Stimulated activated CD4-positive, alpha-beta T cell treated with anti-CD3 and anti-CD28 coated beads, TNF-alpha, amount 100 ng/mL, for 48 hours (primary cell): ENCODE measurements at regions not wholly inside any gene's neighbourhood (a gene's known extent, or its start where the extent isn't known, plus 50 kb on each side); places are given as distances from the start of the nearest gene placed in this dataset.

Source experiments
- DNase-seq, 3 donors: peaks; one replicate each; pipeline ENCODE4 v3.0.0-alpha.2; 2020; ENCODE audit warnings: low read depth in 3 of 3

DNA sequence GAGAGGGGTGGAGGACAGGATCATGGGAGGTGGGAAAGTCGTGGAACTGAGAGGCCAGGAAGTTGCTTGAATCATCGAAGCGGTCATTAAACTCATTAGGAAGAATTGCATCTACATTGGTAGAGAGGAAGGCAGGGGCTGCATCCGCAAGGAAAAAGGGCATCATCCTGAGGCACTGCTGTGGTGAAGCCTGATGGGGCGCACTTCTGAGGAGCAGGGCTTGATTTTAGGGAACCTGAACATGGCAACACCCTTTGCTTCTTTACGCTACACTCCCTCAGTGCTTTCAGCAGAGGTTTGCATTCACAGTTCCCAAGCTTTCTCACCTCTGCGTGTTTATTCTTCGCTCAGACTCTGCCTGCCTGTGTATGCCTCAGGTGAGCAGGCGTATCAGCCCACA, 352.0 kb upstream of the RAB6C start:
- DNase-seq: no peak

DNA sequence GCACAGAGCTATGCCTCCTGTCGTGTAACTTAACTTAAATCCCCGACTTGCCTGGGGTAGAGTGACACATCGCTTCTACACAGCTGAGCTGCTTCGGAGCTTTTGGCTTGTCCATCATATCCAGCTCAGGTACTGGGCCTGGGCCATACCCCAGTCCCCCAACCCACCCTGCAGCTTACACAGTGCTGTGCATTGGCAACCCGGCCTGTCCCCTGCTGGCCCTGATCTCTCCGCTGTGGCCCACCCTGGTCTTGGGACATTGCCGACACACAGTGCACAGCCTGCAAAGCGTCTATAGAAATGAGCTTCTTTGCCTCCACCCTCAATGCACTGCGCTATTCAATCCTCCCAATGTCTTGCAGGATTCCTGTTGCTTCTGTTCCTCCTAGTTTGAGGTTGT, 342.8 kb upstream of the RAB6C start:
- DNase-seq: no peak

DNA sequence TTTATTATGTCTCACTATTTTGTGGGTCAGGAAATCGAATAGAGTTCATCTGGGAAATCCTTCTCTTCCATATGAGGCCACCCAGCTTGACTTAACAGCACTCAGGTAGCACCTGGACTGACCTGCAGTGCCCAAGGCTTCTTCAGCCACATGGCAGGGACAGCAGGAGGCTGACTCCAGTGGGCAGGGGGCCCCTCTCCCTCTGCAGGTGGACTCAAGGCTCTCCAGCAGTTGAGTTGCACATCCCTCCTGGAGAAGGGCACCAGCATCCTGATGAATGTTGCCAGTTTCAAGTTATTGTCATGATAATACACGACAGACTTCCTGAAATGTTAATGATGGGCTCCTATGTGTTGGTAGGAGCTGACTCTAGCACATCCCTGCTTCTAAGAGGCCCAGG, 338.1 kb upstream of the RAB6C start:
- DNase-seq: no peak

DNA sequence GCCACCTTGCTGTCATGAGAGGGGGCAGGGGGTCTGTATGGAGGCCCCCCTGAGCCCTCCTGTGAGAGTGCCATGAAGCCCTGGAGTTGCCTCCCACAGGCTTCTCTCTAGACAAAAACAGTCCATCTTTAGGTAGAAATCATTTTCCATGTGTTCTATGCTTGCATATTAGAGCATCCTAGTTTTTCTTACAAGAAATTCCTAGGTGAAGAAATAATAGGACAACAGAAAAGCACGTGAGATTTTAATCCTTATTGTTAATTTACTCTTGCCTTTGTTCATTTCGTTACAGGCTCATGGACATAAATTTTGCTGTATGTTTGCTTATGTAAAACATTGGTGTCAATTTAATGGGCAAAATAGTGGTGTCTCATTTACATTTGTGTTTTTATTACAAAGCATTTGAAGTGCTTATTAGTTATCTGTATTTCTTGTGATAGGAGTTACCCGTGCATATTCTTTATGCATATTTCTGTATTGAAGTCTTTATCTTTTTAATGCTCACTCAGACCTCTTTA, 336.9 kb upstream of the RAB6C start:
- no peak for DNase-seq

DNA sequence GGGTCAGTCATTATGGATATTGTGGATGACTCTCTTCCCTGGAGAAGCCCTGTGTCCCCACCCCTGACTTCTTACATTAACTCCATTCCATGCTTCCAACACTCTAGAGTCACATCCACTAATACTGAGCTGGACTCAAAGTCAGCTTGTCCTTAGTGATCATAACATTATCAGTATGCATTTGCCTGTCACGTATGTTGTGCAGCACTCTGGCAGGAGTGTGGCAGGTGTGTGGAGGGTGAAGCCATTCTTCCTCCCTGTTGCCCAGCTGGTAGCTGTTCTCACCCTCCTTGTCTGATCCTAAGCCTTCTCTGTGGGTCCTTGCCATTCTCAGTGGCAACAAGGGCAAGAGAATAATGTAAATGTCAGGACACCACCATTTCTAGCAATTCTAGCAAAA, 334.1 kb upstream of the RAB6C start:
- DNase-seq: no peak

DNA sequence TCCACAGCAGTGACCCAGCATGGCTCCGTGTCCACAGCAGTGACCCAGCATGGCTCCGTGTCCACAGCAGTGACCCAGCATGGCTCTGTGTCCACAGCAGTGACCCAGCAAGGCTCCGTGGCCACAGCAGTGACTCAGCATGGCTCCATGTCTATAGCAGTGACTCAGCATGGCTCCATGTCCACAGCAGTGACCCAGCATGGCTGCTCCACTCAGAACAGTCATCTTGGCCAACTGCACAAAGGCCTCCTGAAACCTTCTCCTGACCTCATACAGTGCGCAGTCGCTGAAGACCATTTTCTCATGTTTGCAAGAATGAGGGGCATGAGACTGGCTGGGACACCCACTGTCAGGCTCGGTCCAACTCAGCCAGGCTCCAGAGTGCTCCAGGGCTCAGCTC, 333.4 kb upstream of the RAB6C start:
- DNase-seq: no peak

DNA sequence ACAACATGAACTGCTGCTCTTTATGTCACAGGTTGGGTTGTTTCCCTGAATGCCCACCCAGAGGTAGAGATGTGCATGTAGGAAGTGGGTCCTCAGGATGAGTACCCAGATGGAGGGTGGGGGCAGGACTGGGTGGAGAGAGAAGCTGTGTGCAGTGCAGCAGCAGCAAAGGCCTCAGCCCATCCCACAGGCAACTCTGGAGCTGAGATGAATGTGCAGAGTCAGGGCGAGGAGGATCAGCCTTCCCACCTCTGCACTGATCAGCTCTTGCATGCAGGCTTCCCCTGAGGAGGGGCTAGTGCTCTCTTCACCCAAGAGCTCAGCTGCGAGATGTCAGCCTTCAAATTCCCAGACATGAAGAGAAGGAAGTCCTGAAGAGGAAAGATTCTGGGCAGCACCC, 326.2 kb upstream of the RAB6C start:
- DNase-seq: no peak

DNA sequence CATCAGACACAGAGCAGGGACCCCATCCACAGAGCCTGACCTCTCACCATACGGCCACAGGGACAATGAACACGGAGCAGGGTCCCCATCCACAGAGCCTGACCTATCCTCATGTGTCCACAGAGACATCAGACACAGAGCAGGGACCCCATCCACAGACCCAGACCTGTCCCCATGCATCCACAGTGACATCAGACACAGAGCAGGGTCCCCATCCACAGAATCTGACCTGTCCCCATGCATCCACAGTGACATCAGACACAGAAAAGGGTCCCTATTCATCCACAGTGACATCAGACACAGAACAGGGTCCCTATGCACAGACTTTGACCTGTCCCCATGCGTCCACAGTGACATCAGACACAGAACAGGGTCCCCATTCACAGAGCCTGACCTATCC, 325.1 kb upstream of the RAB6C start:
- no peak for DNase-seq

DNA sequence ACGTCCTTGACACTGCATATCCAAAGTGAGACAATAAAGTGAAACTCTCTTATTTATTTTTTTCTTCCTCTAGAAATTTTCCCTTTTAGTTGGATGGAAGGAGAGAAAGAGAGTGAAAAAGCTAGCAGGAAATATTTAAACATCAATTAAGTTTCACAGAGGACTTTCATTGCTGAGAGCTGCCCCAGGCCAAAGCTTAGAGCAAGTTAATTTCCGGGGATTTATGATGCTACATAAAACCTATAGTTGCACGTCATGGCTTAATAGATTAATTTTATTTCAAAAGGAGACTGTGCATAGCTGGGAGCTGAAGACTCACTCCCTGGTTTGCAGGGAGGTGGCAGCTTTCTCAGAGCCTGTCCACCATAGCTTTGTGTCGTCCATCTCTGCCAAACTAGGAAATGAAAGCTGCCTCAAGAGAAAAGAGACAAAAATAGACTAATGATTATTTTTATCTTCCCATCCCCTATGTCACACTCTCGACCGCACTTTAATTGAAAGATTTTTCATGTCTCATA, 323.3 kb upstream of the RAB6C start:
- DNase-seq: no peak

DNA sequence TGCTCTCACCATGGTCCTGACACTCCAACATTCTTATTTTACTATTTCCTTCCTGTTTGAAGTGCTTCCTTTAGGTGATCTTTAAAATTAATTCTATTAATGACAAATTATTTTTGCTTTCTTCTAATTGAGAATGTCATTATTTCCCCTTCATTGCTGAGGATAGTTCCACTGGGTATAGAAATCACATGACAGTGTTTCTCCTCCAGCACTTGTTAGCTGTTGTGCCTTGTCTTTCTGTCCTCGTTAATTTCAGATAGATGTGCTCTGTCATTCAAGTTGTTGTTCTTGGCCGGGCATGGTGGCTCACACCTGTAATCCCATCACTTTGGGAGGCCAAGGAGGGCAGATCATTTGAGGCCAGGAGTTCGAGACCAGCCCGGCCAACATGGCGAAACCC, 321.0 kb upstream of the RAB6C start:
- no peak for DNase-seq

DNA sequence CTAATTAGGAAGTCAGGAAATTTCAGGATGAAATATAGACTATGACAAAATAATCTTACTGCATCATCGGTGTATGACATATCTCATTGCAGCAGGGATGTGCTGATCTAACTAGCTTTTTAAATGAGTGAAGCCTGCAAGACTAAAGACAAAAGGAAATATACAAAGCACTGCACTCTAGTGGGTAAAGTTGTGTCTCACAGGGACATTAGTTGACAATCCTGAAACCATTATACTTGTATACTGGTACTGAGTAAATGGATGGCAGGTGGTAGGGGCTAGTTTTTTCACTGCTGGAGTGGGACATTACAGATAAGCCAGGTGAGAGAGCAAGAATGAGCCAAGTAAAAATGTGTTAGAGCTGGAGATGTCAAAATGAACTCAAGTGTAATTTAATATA, 317.5 kb upstream of the RAB6C start:
- no peak for DNase-seq

DNA sequence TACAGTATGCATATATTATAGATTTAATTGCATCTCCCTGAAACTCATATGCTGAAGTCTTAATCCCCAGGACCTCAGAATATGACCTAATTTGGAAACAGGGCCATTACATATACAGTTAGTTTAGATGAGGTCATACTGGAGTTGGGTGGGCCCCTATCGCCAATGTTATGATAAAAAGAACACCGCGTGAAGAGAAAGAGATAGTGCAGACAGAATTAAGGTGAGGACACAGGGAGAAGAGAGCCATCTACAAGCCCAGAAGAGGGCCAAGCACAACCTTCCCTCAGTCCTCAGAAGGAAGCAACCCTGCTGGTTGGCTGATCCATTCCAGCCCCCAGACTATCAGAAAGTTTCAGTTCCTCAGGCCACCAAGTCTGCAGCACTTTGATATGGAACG, 311.9 kb upstream of the RAB6C start:
- no peak for DNase-seq

DNA sequence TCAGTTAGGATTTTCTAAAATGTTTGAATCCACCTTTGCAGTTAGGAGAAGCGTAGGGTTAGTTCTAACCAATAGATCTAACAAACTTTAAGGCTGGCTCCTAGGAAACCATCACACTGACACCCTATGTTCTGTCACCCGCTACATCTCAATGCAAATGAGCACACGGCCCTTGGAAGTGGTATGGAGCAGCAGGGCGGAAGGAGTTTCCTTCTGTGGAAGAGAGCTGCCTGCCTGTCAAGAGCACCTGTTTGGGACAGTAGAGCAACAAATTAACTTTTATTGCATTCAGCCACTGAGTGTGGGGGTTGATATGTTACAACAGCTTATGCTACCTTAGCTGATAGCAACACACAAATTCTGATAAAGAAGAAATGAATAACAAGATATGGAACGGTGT, 306.9 kb upstream of the RAB6C start:
- DNase-seq: no peak

DNA sequence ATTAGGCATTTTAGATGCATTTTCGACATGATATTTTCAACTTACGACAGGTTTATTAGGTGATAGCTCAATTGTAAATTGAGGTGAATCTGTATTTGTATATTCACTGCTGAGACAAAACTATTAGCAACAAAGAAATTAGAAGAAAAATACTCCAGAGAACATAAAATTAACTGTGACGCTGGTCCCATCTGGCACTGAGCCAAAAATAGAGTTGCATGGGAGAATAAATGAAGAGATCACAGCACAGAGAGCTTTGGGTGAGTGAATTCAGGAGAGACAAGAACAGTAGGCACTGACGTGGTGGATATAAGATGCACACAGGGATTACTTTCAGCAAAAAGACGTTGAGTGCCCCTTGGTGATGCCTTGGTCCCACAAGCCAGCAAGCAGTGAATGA, 306.2 kb upstream of the RAB6C start:
- no peak for DNase-seq

DNA sequence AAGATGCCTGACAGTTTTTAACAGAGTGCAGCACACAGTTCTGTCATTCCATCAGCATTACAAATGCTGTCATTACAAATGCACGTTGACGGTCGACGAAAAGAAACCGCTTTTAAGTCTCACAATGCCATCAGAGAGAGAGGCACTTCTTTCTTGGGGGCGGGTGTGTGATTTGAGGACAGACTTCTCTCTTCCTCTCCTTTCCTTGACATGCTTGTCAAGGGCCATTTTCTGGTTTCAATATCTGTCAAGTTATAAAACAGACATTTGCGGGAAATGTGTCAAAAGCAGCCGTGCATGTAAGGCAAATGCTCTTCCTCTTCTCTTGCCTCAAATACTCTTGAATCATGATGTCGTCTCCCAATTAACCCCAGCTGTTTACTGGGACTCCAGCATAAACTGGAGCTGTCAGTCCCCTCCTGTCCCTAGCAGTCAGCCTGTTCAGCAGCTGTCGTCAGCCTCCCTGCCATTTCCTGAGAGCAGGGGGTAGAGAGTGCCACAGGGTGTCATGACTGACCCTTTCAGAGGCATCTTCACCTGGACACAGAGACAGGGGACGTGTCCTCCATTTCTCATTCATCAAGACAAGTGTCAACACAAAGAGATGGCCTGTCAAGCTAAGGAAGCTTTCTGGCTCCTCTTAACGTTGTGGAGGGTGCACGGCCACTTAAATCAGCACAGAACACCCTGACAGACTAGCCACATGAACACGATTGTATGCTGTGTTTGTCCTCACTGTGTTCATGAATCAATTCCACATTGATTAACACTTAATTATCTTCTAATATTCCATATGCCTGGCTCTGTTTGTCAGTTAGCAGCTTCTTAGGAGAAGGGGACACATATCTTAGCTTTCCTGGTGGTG, 305.4 kb upstream of the RAB6C start:
- DNase-seq: no peak

DNA sequence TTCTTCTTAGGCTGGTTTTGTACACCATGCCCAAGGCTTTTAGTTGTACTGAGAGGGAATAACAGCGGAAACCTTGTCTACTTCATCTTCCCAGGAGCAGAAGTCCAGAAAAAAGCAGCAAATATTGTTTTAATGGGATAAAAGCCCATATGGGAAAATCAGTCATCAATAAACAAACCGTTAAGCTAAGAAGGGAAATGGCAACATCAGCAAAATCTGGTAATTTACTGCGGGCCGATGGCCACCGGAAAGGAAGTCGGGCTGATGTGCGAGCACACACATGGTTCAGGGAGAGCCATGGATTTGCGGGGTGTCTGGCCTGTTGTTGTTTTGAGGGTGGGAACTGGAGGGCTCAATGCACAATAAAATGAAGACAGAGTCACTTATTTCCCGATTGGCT, 300.7 kb upstream of the RAB6C start:
- no peak for DNase-seq

DNA sequence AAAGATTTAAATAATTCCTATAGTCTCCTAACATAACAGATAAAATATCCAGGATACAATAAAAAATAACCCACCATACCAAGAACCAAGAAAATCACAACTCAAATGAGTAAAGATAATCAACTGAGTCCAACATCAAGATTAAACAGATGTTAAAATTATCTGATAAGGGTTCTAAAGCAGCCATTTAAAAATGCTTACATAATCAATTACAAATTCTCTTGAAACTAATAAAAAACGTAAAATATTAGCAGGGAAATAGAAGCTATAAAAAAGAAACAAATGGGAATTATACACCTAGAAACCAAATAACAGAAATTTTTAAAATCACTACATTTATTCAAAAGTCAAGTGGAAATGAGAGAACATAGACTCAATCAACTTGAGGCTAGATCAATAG, 297.7 kb upstream of the RAB6C start:
- no peak for DNase-seq

DNA sequence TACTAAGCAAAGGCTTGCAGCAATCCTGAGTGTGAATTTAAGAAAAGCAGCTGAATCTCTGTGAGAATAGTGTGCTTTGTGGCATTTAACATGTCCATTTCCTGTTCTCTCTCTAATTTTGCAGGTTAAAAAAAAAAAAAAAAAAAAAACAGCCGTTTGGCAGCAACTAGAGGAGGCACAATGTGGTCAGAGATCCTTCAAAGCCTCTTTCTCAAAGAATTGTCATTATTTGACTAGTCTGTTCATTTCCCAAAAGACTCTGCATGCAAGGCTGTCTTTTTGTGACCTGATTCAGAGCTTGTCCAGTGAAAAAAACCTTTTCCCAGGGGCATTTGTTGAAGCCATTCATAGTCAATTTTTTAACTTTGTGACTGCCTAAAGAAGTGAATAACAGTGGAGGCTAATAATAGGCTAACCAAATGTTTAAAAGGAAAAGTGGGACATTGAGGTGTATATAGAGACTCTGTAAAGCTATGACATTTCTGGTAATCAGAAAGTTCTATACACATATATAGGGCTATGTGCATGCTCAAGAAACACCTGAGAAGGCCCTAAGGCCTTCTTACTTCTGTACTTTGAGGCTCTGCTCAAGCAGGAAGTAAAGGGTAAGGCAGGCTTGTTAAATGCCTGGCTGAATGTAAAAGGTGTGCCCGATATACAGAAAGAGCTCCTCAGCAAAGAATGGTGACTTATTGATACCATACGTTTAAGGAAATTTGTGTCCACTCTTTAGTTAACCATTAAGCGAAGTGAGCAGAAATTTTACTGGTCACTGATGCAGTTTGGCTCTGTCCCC, 289.6 kb upstream of the RAB6C start:
- DNase-seq: no peak

DNA sequence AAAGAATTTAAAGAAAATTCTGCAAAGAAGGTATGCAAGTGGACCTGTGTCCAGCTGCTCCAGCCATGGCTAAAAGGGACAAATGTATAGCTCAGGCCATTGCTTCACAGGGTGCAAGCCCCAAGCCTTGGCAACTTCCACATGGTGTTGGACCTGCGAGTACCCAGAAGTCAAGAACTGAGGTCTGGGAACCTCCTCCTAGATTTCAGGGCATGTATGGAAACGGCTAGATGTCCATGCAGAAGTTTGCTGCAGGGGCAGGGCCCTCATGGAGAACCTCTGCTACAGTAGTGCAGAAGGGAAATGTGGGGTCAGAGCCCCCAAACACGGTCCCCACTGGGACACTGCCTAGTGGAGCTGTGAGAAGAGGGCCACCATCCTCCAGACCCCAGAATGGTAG, 284.0 kb upstream of the RAB6C start:
- DNase-seq: no peak

DNA sequence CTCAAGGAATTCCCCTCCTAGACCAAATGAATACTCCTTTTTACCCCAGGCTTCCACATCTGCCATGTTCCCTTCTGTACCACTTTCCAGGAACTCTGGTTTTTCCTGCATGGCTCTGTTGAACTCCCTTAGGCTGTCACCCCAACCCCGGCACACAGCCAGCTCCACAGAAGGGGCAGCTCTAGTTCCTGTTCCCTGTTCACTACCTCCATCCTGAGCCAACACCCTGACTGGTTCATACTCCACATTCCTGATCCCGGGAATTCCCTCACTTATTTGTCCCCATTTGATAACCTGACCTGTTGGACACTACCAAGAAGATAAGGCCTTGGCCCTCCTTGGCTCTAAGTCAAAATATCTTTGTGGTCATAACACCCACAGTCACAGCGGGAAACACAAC, 280.9 kb upstream of the RAB6C start:
- DNase-seq: no peak

DNA sequence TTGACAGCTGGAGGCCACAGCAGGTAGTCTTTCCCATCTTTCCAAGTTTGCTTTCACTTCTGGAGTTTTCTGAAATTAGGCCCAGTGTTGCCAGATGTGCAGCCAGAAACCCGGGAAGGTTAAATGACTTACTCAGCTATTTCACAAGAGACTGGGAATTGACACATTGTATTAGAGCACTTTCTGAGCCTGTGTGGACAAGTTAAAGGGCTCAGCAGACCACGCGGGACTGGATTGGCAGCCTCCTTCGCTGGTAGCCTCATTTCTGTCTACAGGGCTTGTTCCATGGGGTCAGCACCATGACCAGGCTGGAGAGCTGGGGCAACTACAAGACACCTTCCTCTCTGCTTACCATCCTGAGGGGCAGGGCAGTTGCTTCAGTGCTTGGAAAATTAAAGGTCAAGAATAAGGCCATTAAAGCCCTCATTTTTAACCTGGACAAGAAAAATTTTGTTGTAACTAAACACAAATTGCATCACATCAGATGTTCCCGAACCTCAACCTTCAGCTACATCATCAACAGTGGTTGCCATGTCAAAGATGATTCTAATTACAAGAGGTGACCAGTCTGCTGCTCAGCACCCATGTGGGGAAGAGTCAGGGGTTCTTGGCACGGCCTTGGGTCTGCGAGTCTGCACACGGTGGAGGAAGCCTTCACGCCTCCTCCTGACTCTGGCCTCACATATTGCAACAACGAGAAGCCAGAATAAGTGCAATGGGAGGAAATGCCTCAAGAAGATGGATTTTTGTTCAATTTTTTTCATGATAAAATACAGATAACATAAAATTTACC, 279.5 kb upstream of the RAB6C start:
- no peak for DNase-seq
